ENCODE measurements at regions not wholly inside any gene's neighbourhood (a gene's known extent, or its start where the extent isn't known, plus 50 kb on each side); places are given as distances from the start of the nearest gene placed in this dataset.
"Not testable (repeated sequence)": the region's sequence is repeated elsewhere in the genome, so short reads cannot be mapped to it uniquely, and the experiment has no call there.

DNA sequence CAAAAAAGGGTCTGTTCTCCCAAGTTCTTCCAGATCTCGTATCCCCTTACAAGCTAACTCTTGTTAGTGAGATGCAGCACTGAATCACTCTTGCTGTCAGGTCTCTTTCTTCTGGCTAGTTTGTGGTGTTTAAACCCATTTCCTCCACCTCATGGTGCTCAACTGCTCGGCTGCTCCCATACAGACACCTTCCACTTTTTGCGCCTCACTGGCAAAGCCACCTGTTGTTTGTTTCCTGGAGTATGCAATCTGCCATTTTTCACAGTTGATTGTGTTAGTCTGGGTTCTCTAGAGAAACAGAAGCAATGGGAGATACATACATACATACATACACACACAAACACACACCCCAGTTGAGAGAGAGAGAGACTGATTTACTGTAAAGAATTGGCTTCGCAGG is 124.4 kb upstream of the SP8 start:
- Histone ChIP-seq H3K9ac (ENCODE audit: insufficient read length, low read depth) (no peak overlapping the region), H3K36me3 (ENCODE audit: insufficient read depth, insufficient read length, low read length) (no peaks in the 10 kb centered on the region), H3K9me3 (ENCODE audit: insufficient read depth, low read length) (no peaks in the 10 kb centered on the region), H3K4me1 (ENCODE audit: insufficient read depth, insufficient read length) (no peaks in the 10 kb centered on the region), H3K27me3 (ENCODE audit: insufficient read depth, insufficient read length) (no peaks in the 10 kb centered on the region), H3K4me3 (ENCODE audit: insufficient read length, low read depth) (no peak overlapping the region)
- DNase-seq (ENCODE audit: low read depth, low spot score) = no peak
- TF ChIP-seq ZNF274 (IDR thresholded peaks at IDR 0.05; ENCODE audit: low read depth, low read length) (no peak), SUZ12 (IDR thresholded peaks at IDR 0.05; ENCODE audit: extremely low read depth, insufficient read depth, insufficient read length) (no peak), YY1 (IDR thresholded peaks at IDR 0.05; ENCODE audit: insufficient read depth, insufficient read length) (no peak)

GRCh38 chr7:20913853-20914252 is 127.2 kb upstream of the SP8 start:
- Histone ChIP-seq H3K9me3 (ENCODE audit: insufficient read depth, low read length) (no peaks in the 10 kb centered on the region), H3K27me3 (ENCODE audit: insufficient read depth, insufficient read length) (no peaks in the 10 kb centered on the region), H3K9ac (ENCODE audit: insufficient read length, low read depth) (no peak overlapping the region), H3K4me3 (ENCODE audit: insufficient read length, low read depth) (no peak overlapping the region), H3K36me3 (ENCODE audit: insufficient read depth, insufficient read length, low read length) (no peaks in the 10 kb centered on the region), H3K4me1 (ENCODE audit: insufficient read depth, insufficient read length) (no peaks in the 10 kb centered on the region)
- TF ChIP-seq SUZ12 (IDR thresholded peaks at IDR 0.05; ENCODE audit: extremely low read depth, insufficient read depth, insufficient read length) (no peak), ZNF274 (IDR thresholded peaks at IDR 0.05; ENCODE audit: low read depth, low read length) (no peak), YY1 (IDR thresholded peaks at IDR 0.05; ENCODE audit: insufficient read depth, insufficient read length) (no peak)
- no peak for DNase-seq (ENCODE audit: low read depth, low spot score)

DNA sequence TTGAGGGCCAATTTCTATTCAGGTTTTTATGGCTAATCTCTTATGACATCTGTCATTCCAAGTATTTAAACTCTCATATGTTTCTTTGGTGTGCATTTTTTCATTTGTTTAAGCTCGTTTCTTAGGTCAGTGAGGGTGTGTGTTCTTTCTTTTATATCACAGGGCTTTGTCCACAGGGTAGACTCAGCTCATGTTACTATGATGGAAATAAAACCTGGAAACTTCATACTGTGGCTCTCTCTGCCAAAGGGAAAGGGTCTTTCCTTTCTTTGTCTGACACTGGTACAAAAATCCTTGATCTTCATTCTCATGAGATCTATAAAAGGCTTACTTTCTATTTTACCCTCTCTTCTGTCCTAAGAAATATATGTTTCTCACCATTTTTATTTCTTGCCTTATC is 129.6 kb upstream of the SP8 start:
- H3K27me3 ChIP-seq (ENCODE audit: insufficient read depth, insufficient read length) = no peaks in the 10 kb centered on the region
- TF ChIP-seq ZNF274 (IDR thresholded peaks at IDR 0.05; ENCODE audit: low read depth, low read length) = no peak
- no peak for TF ChIP-seq SUZ12 (IDR thresholded peaks at IDR 0.05; ENCODE audit: extremely low read depth, insufficient read depth, insufficient read length)
- no peak for TF ChIP-seq YY1 (IDR thresholded peaks at IDR 0.05; ENCODE audit: insufficient read depth, insufficient read length)
- DNase-seq (ENCODE audit: low read depth, low spot score) = no peak
- H3K9ac ChIP-seq (ENCODE audit: insufficient read length, low read depth) = no peak overlapping the region
- H3K4me1 ChIP-seq (ENCODE audit: insufficient read depth, insufficient read length) = no peaks in the 10 kb centered on the region
- no peaks in the 10 kb centered on the region for H3K36me3 ChIP-seq (ENCODE audit: insufficient read depth, insufficient read length, low read length)
- H3K4me3 ChIP-seq (ENCODE audit: insufficient read length, low read depth) = no peak overlapping the region
- no peaks in the 10 kb centered on the region for H3K9me3 ChIP-seq (ENCODE audit: insufficient read depth, low read length)

- Histone ChIP-seq H3K36me3 (ENCODE audit: insufficient read depth, insufficient read length, low read length) (no peaks in the 10 kb centered on the region), H3K9me3 (ENCODE audit: insufficient read depth, low read length) (no peaks in the 10 kb centered on the region), H3K4me1 (ENCODE audit: insufficient read depth, insufficient read length) (no peaks in the 10 kb centered on the region), H3K27me3 (ENCODE audit: insufficient read depth, insufficient read length) (no peaks in the 10 kb centered on the region), H3K4me3 (ENCODE audit: insufficient read length, low read depth) (no peak overlapping the region), H3K9ac (ENCODE audit: insufficient read length, low read depth) (no peak overlapping the region)
- no peak for TF ChIP-seq SUZ12 (IDR thresholded peaks at IDR 0.05; ENCODE audit: extremely low read depth, insufficient read depth, insufficient read length)
- no peak for TF ChIP-seq ZNF274 (IDR thresholded peaks at IDR 0.05; ENCODE audit: low read depth, low read length)
- TF ChIP-seq YY1 (IDR thresholded peaks at IDR 0.05; ENCODE audit: insufficient read depth, insufficient read length) = no peak
- DNase-seq (ENCODE audit: low read depth, low spot score) = no peak
Measured at GRCh38 chr7:20917603-20918002, 130.9 kb upstream of the SP8 start.

DNA sequence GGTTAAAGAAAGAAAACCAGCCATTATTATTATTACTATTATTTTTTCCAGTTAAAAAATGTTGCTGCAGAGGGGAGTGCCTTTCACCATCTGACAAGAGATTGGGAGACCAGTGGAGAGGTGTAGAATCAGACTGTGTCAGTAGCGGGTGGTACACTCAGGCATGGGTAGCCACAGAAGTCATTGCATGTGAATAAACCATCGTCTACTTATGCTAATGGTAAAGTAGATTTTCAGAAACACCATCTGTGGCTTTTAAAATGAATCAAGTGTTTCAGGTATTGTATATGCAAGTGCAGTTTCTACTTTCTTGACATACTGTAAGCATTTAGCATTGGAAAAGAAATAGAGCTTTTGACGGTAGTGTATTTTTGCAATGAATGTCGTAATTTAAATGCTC is 131.5 kb upstream of the SP8 start:
- DNase-seq (ENCODE audit: low read depth, low spot score) = no peak
- no peak for TF ChIP-seq YY1 (IDR thresholded peaks at IDR 0.05; ENCODE audit: insufficient read depth, insufficient read length)
- TF ChIP-seq SUZ12 (IDR thresholded peaks at IDR 0.05; ENCODE audit: extremely low read depth, insufficient read depth, insufficient read length) = no peak
- no peak for TF ChIP-seq ZNF274 (IDR thresholded peaks at IDR 0.05; ENCODE audit: low read depth, low read length)
- Histone ChIP-seq H3K9me3 (ENCODE audit: insufficient read depth, low read length) (no peaks in the 10 kb centered on the region), H3K36me3 (ENCODE audit: insufficient read depth, insufficient read length, low read length) (no peaks in the 10 kb centered on the region), H3K4me3 (ENCODE audit: insufficient read length, low read depth) (no peak overlapping the region), H3K27me3 (ENCODE audit: insufficient read depth, insufficient read length) (no peaks in the 10 kb centered on the region), H3K9ac (ENCODE audit: insufficient read length, low read depth) (no peak overlapping the region), H3K4me1 (ENCODE audit: insufficient read depth, insufficient read length) (no peaks in the 10 kb centered on the region)

DNA sequence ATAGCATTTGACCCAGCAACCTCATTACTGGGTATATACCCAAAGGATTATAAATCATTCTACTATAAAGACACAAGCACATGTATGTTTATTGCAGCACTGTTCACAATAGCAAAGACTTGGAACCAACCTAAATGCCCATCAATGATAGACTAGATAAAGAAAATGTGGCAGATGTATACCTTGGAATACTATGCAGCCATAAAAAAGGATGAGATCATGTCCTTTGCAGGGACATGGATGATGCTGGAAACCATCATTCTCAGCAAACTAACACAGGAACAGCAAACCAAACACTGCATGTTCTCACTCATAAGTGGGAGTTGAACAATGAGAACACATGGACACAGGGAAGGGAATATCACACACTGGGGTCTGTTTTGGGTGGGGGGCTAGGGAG is 140.5 kb upstream of the SP8 start:
- not testable (repeated sequence) for H3K4me1 ChIP-seq (ENCODE audit: insufficient read depth, insufficient read length); H3K4me3 ChIP-seq (ENCODE audit: insufficient read length, low read depth); H3K9ac ChIP-seq (ENCODE audit: insufficient read length, low read depth); DNase-seq (ENCODE audit: low read depth, low spot score); H3K36me3 ChIP-seq (ENCODE audit: insufficient read depth, insufficient read length, low read length); H3K27me3 ChIP-seq (ENCODE audit: insufficient read depth, insufficient read length); H3K9me3 ChIP-seq (ENCODE audit: insufficient read depth, low read length)

GRCh38 chr7:20927976-20928375 is 141.3 kb upstream of the SP8 start:
- no peak for TF ChIP-seq YY1 (IDR thresholded peaks at IDR 0.05; ENCODE audit: insufficient read depth, insufficient read length)
- TF ChIP-seq SUZ12 (IDR thresholded peaks at IDR 0.05; ENCODE audit: extremely low read depth, insufficient read depth, insufficient read length) = no peak
- TF ChIP-seq ZNF274 (IDR thresholded peaks at IDR 0.05; ENCODE audit: low read depth, low read length) = no peak
- DNase-seq (ENCODE audit: low read depth, low spot score) = no peak
- Histone ChIP-seq H3K36me3 (ENCODE audit: insufficient read depth, insufficient read length, low read length) (no peaks in the 10 kb centered on the region), H3K9ac (ENCODE audit: insufficient read length, low read depth) (no peak overlapping the region), H3K4me3 (ENCODE audit: insufficient read length, low read depth) (no peak overlapping the region), H3K9me3 (ENCODE audit: insufficient read depth, low read length) (no peaks in the 10 kb centered on the region), H3K27me3 (ENCODE audit: insufficient read depth, insufficient read length) (no peaks in the 10 kb centered on the region), H3K4me1 (ENCODE audit: insufficient read depth, insufficient read length) (no peaks in the 10 kb centered on the region)

DNA sequence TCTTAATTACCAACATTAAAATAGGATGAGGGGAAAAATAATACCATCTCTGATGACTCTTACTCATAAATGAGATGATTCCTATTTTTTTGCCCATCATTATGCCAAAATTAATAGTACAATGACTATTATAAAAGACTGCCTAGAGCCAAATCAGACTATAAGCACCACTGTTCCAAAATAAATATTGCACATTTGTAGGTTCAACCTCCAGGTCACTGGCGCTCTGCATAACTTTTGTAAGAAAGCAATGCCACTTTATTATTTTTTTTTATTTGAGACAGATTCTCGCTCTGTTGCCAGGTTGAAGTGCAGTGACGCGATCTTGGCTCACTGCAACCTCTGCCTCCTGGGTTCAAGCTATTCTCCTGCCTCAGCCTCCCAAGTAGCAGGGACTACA is 142.5 kb upstream of the SP8 start:
- H3K9me3 ChIP-seq (ENCODE audit: insufficient read depth, low read length) = no peaks in the 10 kb centered on the region
- no peak for DNase-seq (ENCODE audit: low read depth, low spot score)
- H3K9ac ChIP-seq (ENCODE audit: insufficient read length, low read depth) = no peak overlapping the region
- no peaks in the 10 kb centered on the region for H3K4me1 ChIP-seq (ENCODE audit: insufficient read depth, insufficient read length)
- no peak overlapping the region for H3K4me3 ChIP-seq (ENCODE audit: insufficient read length, low read depth)
- TF ChIP-seq YY1 (IDR thresholded peaks at IDR 0.05; ENCODE audit: insufficient read depth, insufficient read length) = no peak
- no peak for TF ChIP-seq SUZ12 (IDR thresholded peaks at IDR 0.05; ENCODE audit: extremely low read depth, insufficient read depth, insufficient read length)
- no peak for TF ChIP-seq ZNF274 (IDR thresholded peaks at IDR 0.05; ENCODE audit: low read depth, low read length)
- H3K27me3 ChIP-seq (ENCODE audit: insufficient read depth, insufficient read length) = no peaks in the 10 kb centered on the region
- H3K36me3 ChIP-seq (ENCODE audit: insufficient read depth, insufficient read length, low read length) = no peaks in the 10 kb centered on the region
